ENCODE measurements at regions not wholly inside any gene's neighbourhood (a gene's known extent, or its start where the extent isn't known, plus 50 kb on each side); places are given as distances from the start of the nearest gene placed in this dataset.

GRCh38 chr15:95834028-95834804 lies 496.3 kb upstream of the NR2F2 start:
- no peaks in the 10 kb centered on the region; the same call in 1 of the 2 replicates for H3K9me3 ChIP-seq
- no peaks in the 10 kb centered on the region for H3K36me3 ChIP-seq
- no peaks in the 10 kb centered on the region for H3K27me3 ChIP-seq
- no peaks in the 10 kb centered on the region for H3K4me1 ChIP-seq
- DNase-seq = no peak
- H3K4me3 ChIP-seq (ENCODE audit: low read depth, low read length) = no peak overlapping the region
- no peak for TF ChIP-seq CTCF (IDR thresholded peaks at IDR 0.05; ENCODE audit: low read depth, low read length)

- Histone ChIP-seq H3K36me3 (no peaks in the 10 kb centered on the region), H3K4me1 (no peaks in the 10 kb centered on the region), H3K9me3 (no peaks in the 10 kb centered on the region; the same call in 1 of the 2 replicates), H3K4me3 (ENCODE audit: low read depth, low read length) (no peak overlapping the region), H3K27me3 (no peaks in the 10 kb centered on the region)
- no peak for DNase-seq
- TF ChIP-seq CTCF (IDR thresholded peaks at IDR 0.05; ENCODE audit: low read depth, low read length) = no peak
Observed at GRCh38 chr15:95836536-95836935, 494.0 kb upstream of the NR2F2 start.

- no peak for TF ChIP-seq CTCF (IDR thresholded peaks at IDR 0.05; ENCODE audit: low read depth, low read length)
- no peaks in the 10 kb centered on the region for H3K27me3 ChIP-seq
- DNase-seq = no peak
Observed at GRCh38 chr15:95837341-95838004, 493.0 kb upstream of the NR2F2 start.

GRCh38 chr15:95839367-95839782 lies 491.1 kb upstream of the NR2F2 start:
- TF ChIP-seq CTCF (IDR thresholded peaks at IDR 0.05; ENCODE audit: low read depth, low read length) = no peak
- DNase-seq = no peak
- Histone ChIP-seq H3K9me3 (no peaks in the 10 kb centered on the region), H3K4me1 (no peaks in the 10 kb centered on the region), H3K27me3 (no peaks in the 10 kb centered on the region), H3K36me3 (no peaks in the 10 kb centered on the region), H3K4me3 (ENCODE audit: low read depth, low read length) (no peak overlapping the region)

More at GRCh38 chr15:95837341-95838004, 493.0 kb upstream of the NR2F2 start:
- Histone ChIP-seq H3K4me1 (no peaks in the 10 kb centered on the region), H3K4me3 (ENCODE audit: low read depth, low read length) (no peak overlapping the region), H3K9me3 (no peaks in the 10 kb centered on the region), H3K36me3 (no peaks in the 10 kb centered on the region)

- H3K4me3 ChIP-seq (ENCODE audit: low read depth, low read length) = no peak overlapping the region
- no peaks in the 10 kb centered on the region for H3K27me3 ChIP-seq
- no peaks in the 10 kb centered on the region for H3K9me3 ChIP-seq
- TF ChIP-seq CTCF (IDR thresholded peaks at IDR 0.05; ENCODE audit: low read depth, low read length) = no peak
- H3K36me3 ChIP-seq = no peaks in the 10 kb centered on the region
- H3K4me1 ChIP-seq = no peaks in the 10 kb centered on the region
- no peak for DNase-seq
Observed at GRCh38 chr15:95840004-95840403, 490.5 kb upstream of the NR2F2 start.

GRCh38 chr15:95840855-95841254 lies 489.6 kb upstream of the NR2F2 start:
- Histone ChIP-seq H3K9me3 (no peaks in the 10 kb centered on the region), H3K36me3 (no peaks in the 10 kb centered on the region), H3K4me3 (ENCODE audit: low read depth, low read length) (no peak overlapping the region), H3K4me1 (no peaks in the 10 kb centered on the region), H3K27me3 (no peaks in the 10 kb centered on the region)
- DNase-seq = no peak
- TF ChIP-seq CTCF (IDR thresholded peaks at IDR 0.05; ENCODE audit: low read depth, low read length) = no peak
